Upper lobe of right lung (tissue), 1 donor: ENCODE measurements at regions not wholly inside any gene's neighbourhood (a gene's known extent, or its start where the extent isn't known, plus 50 kb on each side); places are given as distances from the start of the nearest gene placed in this dataset.

Experiments used
- ATAC-seq: fragments of 200-7000 bp; cut with Tn5 transposase; one replicate; pipeline ENCODE4 v1.9.1; 2020; ENCODE audit warnings: mild to moderate bottlenecking, moderate library complexity
- DNase-seq: peaks from one replicate; pipeline ENCODE4 v3.0.0-alpha.2; 2020
- H3K27ac ChIP-seq: fragments of 200-600 bp; one replicate; pipeline ENCODE4 v1.8.0; 2022
- H3K27me3 ChIP-seq: fragments of 200-600 bp; one replicate; pipeline ENCODE4 v1.8.0; 2022; ENCODE audit warnings: mild to moderate bottlenecking
- H3K36me3 ChIP-seq: fragments of 200-600 bp; one replicate; pipeline ENCODE4 v1.8.0; 2022
- H3K4me1 ChIP-seq: fragments of 200-600 bp; one replicate; pipeline ENCODE4 v1.8.0; 2022
- H3K4me3 ChIP-seq: fragments of 200-600 bp; one replicate; pipeline ENCODE4 v1.8.0; 2022; ENCODE audit warnings: mild to moderate bottlenecking
- H3K9me3 ChIP-seq: fragments of 200-600 bp; one replicate; pipeline ENCODE4 v1.8.0; 2022
- intact Hi-C: fragments of 100-400 bp; cut with DNase I; formaldehyde crosslinking; loops from one replicate; pipeline ENCODE4 v1.11.0; 2022
- TF ChIP-seq, protein P1 (sequence below): fragments of 200-600 bp; IDR thresholded peaks from one replicate; pipeline ENCODE4 v1.8.0; 2022; ENCODE audit warnings: antibody characterized with exemption
- donor health status: DM: no; HTN: yes; CAD: no; lungs with severe emphysema.

DNA sequence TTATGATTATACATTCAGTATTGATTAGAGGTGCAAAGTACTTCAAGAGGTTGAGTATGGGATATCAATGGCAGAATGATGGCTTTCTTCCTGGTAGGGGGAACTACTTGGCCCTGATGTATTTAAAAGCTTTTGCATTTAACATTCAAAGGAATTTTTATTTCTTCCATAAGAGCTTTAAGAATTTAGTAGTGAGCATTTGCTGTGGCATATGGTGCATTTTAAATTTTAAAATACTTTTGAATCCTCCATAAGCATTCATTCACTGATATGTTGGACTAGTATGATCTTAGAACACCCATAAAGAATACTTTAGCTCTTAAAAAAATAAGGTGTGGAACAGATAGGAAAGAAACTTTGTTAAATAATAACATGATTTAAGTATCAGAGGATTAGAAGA, 191.9 kb upstream of the PPP1R3A start:
- H3K4me3 ChIP-seq: no peak overlapping the region
- TF ChIP-seq, protein P1, sequence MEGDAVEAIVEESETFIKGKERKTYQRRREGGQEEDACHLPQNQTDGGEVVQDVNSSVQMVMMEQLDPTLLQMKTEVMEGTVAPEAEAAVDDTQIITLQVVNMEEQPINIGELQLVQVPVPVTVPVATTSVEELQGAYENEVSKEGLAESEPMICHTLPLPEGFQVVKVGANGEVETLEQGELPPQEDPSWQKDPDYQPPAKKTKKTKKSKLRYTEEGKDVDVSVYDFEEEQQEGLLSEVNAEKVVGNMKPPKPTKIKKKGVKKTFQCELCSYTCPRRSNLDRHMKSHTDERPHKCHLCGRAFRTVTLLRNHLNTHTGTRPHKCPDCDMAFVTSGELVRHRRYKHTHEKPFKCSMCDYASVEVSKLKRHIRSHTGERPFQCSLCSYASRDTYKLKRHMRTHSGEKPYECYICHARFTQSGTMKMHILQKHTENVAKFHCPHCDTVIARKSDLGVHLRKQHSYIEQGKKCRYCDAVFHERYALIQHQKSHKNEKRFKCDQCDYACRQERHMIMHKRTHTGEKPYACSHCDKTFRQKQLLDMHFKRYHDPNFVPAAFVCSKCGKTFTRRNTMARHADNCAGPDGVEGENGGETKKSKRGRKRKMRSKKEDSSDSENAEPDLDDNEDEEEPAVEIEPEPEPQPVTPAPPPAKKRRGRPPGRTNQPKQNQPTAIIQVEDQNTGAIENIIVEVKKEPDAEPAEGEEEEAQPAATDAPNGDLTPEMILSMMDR: no peak
- DNase-seq (no peak), ATAC-seq (no peak)
- no peaks in the 10 kb centered on the region for H3K9me3 ChIP-seq
- H3K27me3 ChIP-seq: no peaks in the 10 kb centered on the region
- no peaks in the 10 kb centered on the region for H3K36me3 ChIP-seq
- no peak overlapping the region for H3K27ac ChIP-seq
- intact Hi-C loops: no loop called here
- H3K4me1 ChIP-seq: no peaks in the 10 kb centered on the region

DNA sequence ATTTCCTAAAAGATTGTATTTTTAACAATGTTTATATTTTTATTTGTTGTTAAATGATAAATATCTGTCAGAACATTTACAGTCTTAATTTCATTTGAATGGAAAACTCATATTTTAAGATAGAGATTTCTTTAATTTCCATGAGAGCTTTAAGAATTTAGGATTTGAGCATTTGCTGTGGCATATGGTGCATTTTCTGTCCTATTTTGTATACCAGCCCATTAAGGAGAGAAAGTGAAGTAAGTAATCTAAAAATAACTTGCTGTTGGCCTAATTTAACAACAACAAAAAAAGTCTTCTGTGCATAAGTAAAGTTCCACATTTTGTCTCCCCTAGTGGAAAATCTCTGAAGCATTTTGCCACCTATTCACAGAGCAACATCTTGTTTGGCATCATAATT, 190.9 kb upstream of the PPP1R3A start:
- no peak overlapping the region for H3K4me3 ChIP-seq
- no peak for DNase-seq
- intact Hi-C loops: no loop called here

DNA sequence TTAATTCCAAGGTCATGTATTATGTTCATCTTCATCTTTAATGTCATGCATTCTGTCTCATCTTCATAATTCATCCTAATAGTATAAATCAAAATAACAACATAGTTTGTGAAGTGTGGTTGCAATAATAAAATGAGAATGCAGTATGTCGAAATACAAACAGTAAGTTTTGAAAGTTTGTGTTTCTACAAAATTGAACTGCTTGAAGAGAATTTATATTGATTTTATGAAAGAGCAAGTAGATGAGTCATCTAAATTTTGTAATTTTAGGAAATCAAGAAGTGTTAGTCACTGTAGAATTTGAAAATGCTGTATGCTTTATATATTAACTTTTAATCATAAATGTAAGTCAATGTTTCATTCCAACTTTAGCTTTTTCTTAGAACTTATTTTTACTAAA, 190.5 kb upstream of the PPP1R3A start:
- TF ChIP-seq, protein P1: no peak
- H3K4me3 ChIP-seq: no peak overlapping the region
- no peaks in the 10 kb centered on the region for H3K36me3 ChIP-seq
- H3K4me1 ChIP-seq: no peaks in the 10 kb centered on the region
- no peak overlapping the region for H3K27ac ChIP-seq
- H3K27me3 ChIP-seq: no peaks in the 10 kb centered on the region
- ATAC-seq (no peak), DNase-seq (no peak)
- no peaks in the 10 kb centered on the region for H3K9me3 ChIP-seq
- intact Hi-C loops: no loop called here

More for the DNA sequence above, 190.9 kb upstream of the PPP1R3A start:
- TF ChIP-seq, protein P1: no peak
- Histone ChIP-seq H3K27me3 (no peaks in the 10 kb centered on the region), H3K9me3 (no peaks in the 10 kb centered on the region), H3K36me3 (no peaks in the 10 kb centered on the region), H3K4me1 (no peaks in the 10 kb centered on the region), H3K27ac (no peak overlapping the region)
- no peak for ATAC-seq

DNA sequence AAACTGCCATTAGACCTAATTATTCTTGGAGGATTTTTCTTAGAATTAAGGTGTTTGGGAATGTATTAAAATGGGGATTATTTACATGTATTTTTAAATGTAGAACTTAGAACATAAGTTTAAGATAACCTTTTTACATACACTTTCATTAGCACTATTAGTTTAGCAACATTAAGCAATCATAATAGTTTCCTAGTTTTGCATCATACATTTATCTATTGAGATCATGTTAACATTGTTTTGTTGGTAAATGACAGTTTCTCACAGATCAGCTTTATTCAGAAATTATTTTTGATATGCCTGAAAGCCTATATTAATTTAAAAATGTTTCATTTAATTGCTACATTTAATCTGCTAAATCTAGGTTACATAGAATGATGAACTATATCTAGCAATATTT, 189.7 kb upstream of the PPP1R3A start:
- no peak overlapping the region for H3K27ac ChIP-seq
- no peaks in the 10 kb centered on the region for H3K4me1 ChIP-seq
- no peak for ATAC-seq
- no peaks in the 10 kb centered on the region for H3K36me3 ChIP-seq
- TF ChIP-seq, protein P1: no peak
- H3K27me3 ChIP-seq: no peaks in the 10 kb centered on the region
- intact Hi-C loops: no loop called here
- DNase-seq: no peak
- H3K4me3 ChIP-seq: no peak overlapping the region
- H3K9me3 ChIP-seq: no peaks in the 10 kb centered on the region

DNA sequence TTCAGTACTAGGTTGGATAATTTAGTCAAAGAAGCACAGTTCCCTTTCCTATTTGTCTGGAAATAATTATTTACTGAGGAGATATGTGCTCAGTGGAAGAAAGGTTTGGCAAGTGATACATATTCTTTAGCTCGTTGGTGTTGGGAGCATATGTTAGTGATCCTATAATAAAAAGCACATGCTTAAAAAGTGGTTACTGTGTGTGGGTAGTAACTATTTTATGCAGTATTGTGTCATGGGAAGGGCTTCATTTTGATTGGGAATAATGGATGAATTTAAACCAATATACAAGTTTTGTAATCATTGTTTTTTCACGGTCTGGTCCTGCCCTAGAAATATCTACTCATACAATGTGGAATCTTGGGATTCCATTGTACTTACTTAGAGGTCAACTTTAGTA, 188.7 kb upstream of the PPP1R3A start:
- Histone ChIP-seq H3K4me1 (no peaks in the 10 kb centered on the region), H3K36me3 (no peaks in the 10 kb centered on the region), H3K9me3 (no peaks in the 10 kb centered on the region), H3K27me3 (no peaks in the 10 kb centered on the region), H3K27ac (no peak overlapping the region), H3K4me3 (no peak overlapping the region)
- TF ChIP-seq, protein P1: no peak
- intact Hi-C loops: no loop called here
- no peak for DNase-seq
- no peak for ATAC-seq

DNA sequence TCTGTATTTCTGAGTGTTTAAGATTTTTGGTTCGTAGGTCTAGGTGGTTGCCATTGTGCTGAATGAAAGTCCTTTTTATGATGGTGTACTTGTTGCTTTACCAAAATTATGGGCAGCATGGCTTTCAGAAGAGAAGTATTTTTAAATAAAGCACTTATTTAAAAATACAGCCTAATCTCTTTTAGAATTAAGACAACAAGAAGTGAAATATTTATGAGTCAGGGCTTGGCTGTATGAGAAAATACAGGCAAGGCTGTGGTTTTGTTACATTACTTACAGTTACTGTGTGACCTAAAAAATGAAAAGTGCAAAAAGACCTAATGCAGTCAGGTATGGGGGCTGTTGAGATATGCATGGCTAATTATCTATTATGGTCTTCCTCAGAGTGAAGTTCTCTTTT, 185.2 kb upstream of the PPP1R3A start:
- no peak overlapping the region for H3K4me3 ChIP-seq
- ATAC-seq (no peak), DNase-seq (no peak)
- TF ChIP-seq, protein P1: no peak
- no peaks in the 10 kb centered on the region for H3K9me3 ChIP-seq
- no peaks in the 10 kb centered on the region for H3K36me3 ChIP-seq
- intact Hi-C loops: no loop called here
- no peaks in the 10 kb centered on the region for H3K4me1 ChIP-seq
- H3K27ac ChIP-seq: no peak overlapping the region
- no peaks in the 10 kb centered on the region for H3K27me3 ChIP-seq
